Kidney (tissue), 13 donors: ENCODE measurements at regions not wholly inside any gene's neighbourhood (a gene's known extent, or its start where the extent isn't known, plus 50 kb on each side); places are given as distances from the start of the nearest gene placed in this dataset.

ENCODE experiments used
- DNase-seq, 5 donors: peaks; one replicate each; pipeline ENCODE4 v3.0.0-alpha.2; 2013 to 2020
- FAIRE-seq: peaks from 2 replicates; lab custom pipeline; 2012; peaks lifted over from hg19 to GRCh38; lab: Jason Lieb, UNC
- H3K27ac ChIP-seq, 2 donors: one replicate each; pipeline ENCODE4 v1.7.0; 2013; ENCODE audit warnings: low read depth in 2 of 2, low read length in 2 of 2, inconsistent platforms in 1 of 2
- H3K27me3 ChIP-seq: one replicate; pipeline ENCODE4 v1.7.1; 2013; ENCODE audit warnings: low read length, inconsistent platforms; ENCODE audit not compliant: control insufficient read depth, insufficient read depth
- H3K36me3 ChIP-seq, 3 donors: one replicate each; pipeline versions ENCODE4 v1.7.0 to v1.7.1; 2013; ENCODE audit warnings: low read length in 3 of 3, control low read depth in 1 of 3, inconsistent platforms in 1 of 3; ENCODE audit not compliant: insufficient read depth in 3 of 3, control insufficient read depth in 2 of 3
- H3K4me1 ChIP-seq, 3 donors: one replicate each; pipeline versions ENCODE4 v1.7.0 to v1.7.1; 2013; ENCODE audit warnings: low read length in 3 of 3, inconsistent platforms in 1 of 3, low read depth in 1 of 3; ENCODE audit not compliant: control insufficient read depth in 2 of 3, insufficient read depth in 2 of 3
- H3K4me3 ChIP-seq, 3 donors: one replicate each; pipeline versions ENCODE4 v1.7.0 to v1.8.1; 2013; ENCODE audit warnings: low read length in 3 of 3, control low read depth in 1 of 3, inconsistent platforms in 1 of 3
- H3K9ac ChIP-seq, 3 donors: one replicate each; pipeline versions ENCODE4 v1.7.0 to v1.7.1; 2013; ENCODE audit warnings: low read length in 3 of 3, control low read depth in 1 of 3, inconsistent platforms in 1 of 3
- H3K9me3 ChIP-seq, 3 donors: one replicate each; pipeline versions ENCODE4 v1.7.0 to v1.7.1; 2013; ENCODE audit warnings: low read length in 3 of 3, control low read depth in 1 of 3, inconsistent platforms in 1 of 3; ENCODE audit not compliant: control insufficient read depth in 2 of 3, insufficient read depth in 1 of 3
- CTCF ChIP-seq: IDR thresholded peaks from 3 replicates; pipeline ENCODE4 v1.5.1; 2012; ENCODE audit warnings: mild to moderate bottlenecking, moderate library complexity, borderline replicate concordance; ENCODE audit not compliant: insufficient read depth; ENCODE audit errors: extremely low read depth
- intact Hi-C: fragments of 100-400 bp; cut with DNase I; formaldehyde crosslinking; loops from one replicate; pipeline ENCODE4 v1.11.1; 2022
- donor health status: control.
- donor health status: control.
- donor health status: control.
- donor health status: control.
- donor health status: control.
- donor health status: DM: yes; HTN: yes; CAD: no.
- donor health status: Normal renal cell carcinoma (clear cell type).

- DNase-seq (no peak), FAIRE-seq (no peak)
- no peaks in the 10 kb centered on the region for H3K9me3 ChIP-seq
- H3K27me3 ChIP-seq, result no peaks in the 10 kb centered on the region
- no peak overlapping the region for H3K27ac ChIP-seq
- H3K36me3 ChIP-seq, result no peaks in the 10 kb centered on the region
- peaks cover 0 to 11% (median 0%) of the 10 kb centered on the region in 3 donors for H3K4me1 ChIP-seq
- intact Hi-C loops, result no loop called here
- TF ChIP-seq CTCF, result no peak
- H3K4me3 ChIP-seq, result no peak overlapping the region
- H3K9ac ChIP-seq, result no peak overlapping the region
Measured at GRCh38 chr1:234901491-234902049, 227.1 kb downstream of the TOMM20 start.

- Histone ChIP-seq H3K27me3 (no peaks in the 10 kb centered on the region), H3K36me3 (no peaks in the 10 kb centered on the region), H3K9me3 (no peaks in the 10 kb centered on the region), H3K4me1 (peaks cover 0 to 11% (median 0%) of the 10 kb centered on the region in 3 donors), H3K27ac (no peak overlapping the region), H3K4me3 (no peak overlapping the region), H3K9ac (no peak overlapping the region)
- intact Hi-C loops, result no loop called here
- DNase-seq, result no peak
- no peak for FAIRE-seq
- no peak for TF ChIP-seq CTCF
Measured at GRCh38 chr1:234900595-234900994, 228.0 kb downstream of the TOMM20 start.

DNA sequence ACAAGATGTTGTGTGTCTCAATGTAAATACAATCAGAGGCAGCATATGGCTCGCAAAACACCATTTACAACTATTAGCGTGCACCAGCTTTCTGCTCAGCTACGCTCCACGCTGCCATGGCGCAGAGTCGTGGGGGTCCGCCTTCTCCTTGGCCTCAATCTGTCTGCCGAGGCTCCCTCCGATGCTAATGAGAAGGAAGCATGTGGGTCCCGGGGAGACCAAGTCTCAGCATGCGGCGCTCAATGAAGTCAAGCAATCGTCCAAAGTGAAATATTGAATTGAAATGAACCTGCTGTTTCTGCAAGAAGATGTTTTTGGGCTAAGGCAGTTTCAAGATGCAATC lies 228.9 kb downstream of the TOMM20 start:
- no peak for FAIRE-seq
- Histone ChIP-seq H3K4me3 (no peak overlapping the region), H3K9me3 (no peaks in the 10 kb centered on the region), H3K27ac (no peak overlapping the region), H3K9ac (no peak overlapping the region), H3K36me3 (no peaks in the 10 kb centered on the region), H3K27me3 (no peaks in the 10 kb centered on the region), H3K4me1 (peaks cover 0 to 11% (median 0%) of the 10 kb centered on the region in 3 donors)
- intact Hi-C loops, result no loop called here
- no peak for TF ChIP-seq CTCF
- DNase-seq, result peak in 1 of 5 donors; percentile 35

GRCh38 chr1:234899041-234899729 lies 229.5 kb downstream of the TOMM20 start:
- FAIRE-seq (no peak), DNase-seq (peak in 2 of 5 donors; percentile 56 to 62)
- peak overlapping the region in 1 of 3 donors; percentile 27 for H3K9ac ChIP-seq

More at GRCh38 chr1:234899041-234899729, 229.5 kb downstream of the TOMM20 start:
- Histone ChIP-seq H3K27me3 (no peaks in the 10 kb centered on the region), H3K9me3 (no peaks in the 10 kb centered on the region), H3K36me3 (no peaks in the 10 kb centered on the region), H3K4me1 (peaks cover 0 to 11% (median 0%) of the 10 kb centered on the region in 3 donors), H3K4me3 (no peak overlapping the region), H3K27ac (peak overlapping the region; percentile 5 to 47)
- no peak for TF ChIP-seq CTCF
- intact Hi-C loops, result no loop called here
